SK-N-SH treated with all-trans-retinoic acid at 6 μM for 48 hours (cell line): ENCODE measurements at regions not wholly inside any gene's neighbourhood (a gene's known extent, or its start where the extent isn't known, plus 50 kb on each side); places are given as distances from the start of the nearest gene placed in this dataset.

Experiments used
- BACH2 ChIP-seq: fragments of 250-450 bp; sonication (Bioruptor Pico); IDR thresholded peaks from 2 replicates; pipeline ENCODE4 v1.9.0; 2021; ENCODE audit warnings: mild to moderate bottlenecking, borderline replicate concordance
- CSDC2 ChIP-seq: fragments of 250-450 bp; sonication (Bioruptor Pico); IDR thresholded peaks from 2 replicates; pipeline ENCODE4 v1.5.0; 2020; ENCODE audit warnings: mild to moderate bottlenecking, moderate library complexity
- ESRRG ChIP-seq: fragments of 250-450 bp; sonication (Bioruptor Pico); IDR thresholded peaks from 2 replicates; pipeline ENCODE4 v1.6.1; 2021; ENCODE audit warnings: mild to moderate bottlenecking
- OSR1 ChIP-seq: fragments of 250-450 bp; sonication (Bioruptor Pico); IDR thresholded peaks from 2 replicates; pipeline ENCODE4 v1.8.0; 2022; ENCODE audit warnings: moderate library complexity, mild to moderate bottlenecking, inconsistent platforms
- PPARA ChIP-seq: fragments of 250-450 bp; sonication (Bioruptor Pico); IDR thresholded peaks from 2 replicates; pipeline ENCODE4 v1.5.0; 2020; ENCODE audit warnings: mild to moderate bottlenecking, borderline replicate concordance
- ZFP30 ChIP-seq: fragments of 450-650 bp; formaldehyde crosslinking; IDR thresholded peaks from 2 replicates; pipeline ENCODE4 v1.5.0; 2022; ENCODE audit warnings: mild to moderate bottlenecking, moderate library complexity
- ZNF565 ChIP-seq: fragments of 450-650 bp; formaldehyde crosslinking; conservative IDR thresholded peaks from 2 replicates; pipeline ENCODE4 v1.5.0; 2020; ENCODE audit warnings: low read depth, mild to moderate bottlenecking, moderate library complexity
- ZNF70 ChIP-seq: fragments of 450-650 bp; formaldehyde crosslinking; IDR thresholded peaks from 2 replicates; pipeline ENCODE4 v1.5.0; 2020; ENCODE audit warnings: mild to moderate bottlenecking, moderate library complexity
- TF ChIP-seq, protein P1 (sequence below): fragments of 250-450 bp; sonication (Bioruptor Pico); IDR thresholded peaks from 2 replicates; pipeline ENCODE4 v1.8.0; 2020; ENCODE audit warnings: mild to moderate bottlenecking, moderate library complexity, borderline replicate concordance

DNA sequence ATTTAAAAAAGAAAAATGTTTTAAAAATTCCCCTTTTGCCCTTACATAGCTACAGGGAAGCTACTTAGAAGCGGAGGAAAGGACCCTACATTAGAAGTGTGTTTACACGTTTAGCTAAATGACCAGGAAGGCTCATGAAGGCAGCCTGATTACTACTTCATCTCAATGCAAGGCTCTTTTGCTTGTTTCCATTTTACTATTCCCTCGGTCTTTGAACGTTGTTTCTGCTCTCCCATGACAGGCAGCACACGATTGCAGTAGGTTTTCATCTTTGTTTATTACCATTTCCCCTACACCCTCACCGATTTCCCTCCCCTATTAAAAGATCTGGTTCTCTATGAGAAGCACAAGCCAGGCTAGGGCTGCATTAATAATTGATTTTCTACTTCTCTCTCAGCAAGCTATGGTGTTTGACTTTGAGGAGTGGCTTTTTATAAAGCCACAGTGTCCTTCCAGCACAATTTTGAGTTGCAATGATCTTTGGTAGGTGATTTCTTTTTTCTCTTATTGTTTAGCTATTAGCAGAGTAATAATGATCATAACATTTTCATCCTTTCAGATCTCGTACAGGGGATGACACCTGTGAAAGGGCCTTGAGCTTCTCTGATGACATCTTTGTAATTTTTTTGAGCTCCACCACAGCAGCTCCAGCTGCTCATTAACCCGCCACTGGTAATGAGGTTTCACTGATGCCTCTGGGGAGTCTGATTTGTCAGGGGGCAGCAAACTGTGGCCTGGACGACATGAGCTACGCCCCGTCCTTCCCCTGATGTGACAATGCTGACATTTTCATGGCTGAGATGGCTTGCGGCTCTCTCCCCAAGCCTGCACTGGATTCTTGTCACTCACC, 670.3 kb downstream of the UQCRFS1 start:
- TF ChIP-seq ESRRG, result no peak
- no peak for TF ChIP-seq PPARA (CRISPR knock-in tag)
- TF ChIP-seq, protein P1, sequence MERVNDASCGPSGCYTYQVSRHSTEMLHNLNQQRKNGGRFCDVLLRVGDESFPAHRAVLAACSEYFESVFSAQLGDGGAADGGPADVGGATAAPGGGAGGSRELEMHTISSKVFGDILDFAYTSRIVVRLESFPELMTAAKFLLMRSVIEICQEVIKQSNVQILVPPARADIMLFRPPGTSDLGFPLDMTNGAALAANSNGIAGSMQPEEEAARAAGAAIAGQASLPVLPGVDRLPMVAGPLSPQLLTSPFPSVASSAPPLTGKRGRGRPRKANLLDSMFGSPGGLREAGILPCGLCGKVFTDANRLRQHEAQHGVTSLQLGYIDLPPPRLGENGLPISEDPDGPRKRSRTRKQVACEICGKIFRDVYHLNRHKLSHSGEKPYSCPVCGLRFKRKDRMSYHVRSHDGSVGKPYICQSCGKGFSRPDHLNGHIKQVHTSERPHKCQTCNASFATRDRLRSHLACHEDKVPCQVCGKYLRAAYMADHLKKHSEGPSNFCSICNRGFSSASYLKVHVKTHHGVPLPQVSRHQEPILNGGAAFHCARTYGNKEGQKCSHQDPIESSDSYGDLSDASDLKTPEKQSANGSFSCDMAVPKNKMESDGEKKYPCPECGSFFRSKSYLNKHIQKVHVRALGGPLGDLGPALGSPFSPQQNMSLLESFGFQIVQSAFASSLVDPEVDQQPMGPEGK (CRISPR knock-in tag), result no peak
- no peak for TF ChIP-seq ZFP30 (CRISPR knock-in tag)
- no peak for TF ChIP-seq ZNF565 (CRISPR knock-in tag)
- no peak for TF ChIP-seq BACH2 (CRISPR knock-in tag)
- no peak for TF ChIP-seq ZNF70 (CRISPR knock-in tag)
- no peak for TF ChIP-seq OSR1
- no peak for TF ChIP-seq CSDC2
